HL-60 (cell line): ENCODE measurements at regions not wholly inside any gene's neighbourhood (a gene's known extent, or its start where the extent isn't known, plus 50 kb on each side); places are given as distances from the start of the nearest gene placed in this dataset.
"Not testable (repeated sequence)": the region's sequence is repeated elsewhere in the genome, so short reads cannot be mapped to it uniquely, and the experiment has no call there.

Experiments
- DNase-seq, 2 experiments: peaks; one replicate each; pipeline ENCODE4 v3.0.0-alpha.2; 2010 to 2020; ENCODE audit warnings: low read depth in 1 of 2, low spot score in 1 of 2
- H3K27ac ChIP-seq: fragments of 250-450 bp; sonication (Bioruptor Pico); replicated peaks from 2 replicates; pipeline ENCODE4 v1.5.1; 2020; ENCODE audit warnings: mild to moderate bottlenecking, moderate library complexity
- H3K27me3 ChIP-seq: fragments of 250-450 bp; sonication (Bioruptor Pico); 2 replicates; pipeline ENCODE4 v1.5.1; 2021; ENCODE audit warnings: mild to moderate bottlenecking, moderate library complexity; ENCODE audit not compliant: insufficient read depth, poor library complexity, severe bottlenecking
- H3K4me3 ChIP-seq: replicated peaks from 2 replicates; pipeline ENCODE4 v1.5.1; 2011; ENCODE audit warnings: mild to moderate bottlenecking, control low read depth, low read length; ENCODE audit not compliant: insufficient read depth
- GABPA ChIP-seq: IDR thresholded peaks from 2 replicates; pipeline ENCODE4 v1.6.1; 2012; ENCODE audit warnings: low read depth
- POLR2AphosphoS5 ChIP-seq: IDR thresholded peaks from 2 replicates; pipeline ENCODE4 v1.6.1; 2012; ENCODE audit warnings: low read depth
- REST ChIP-seq: IDR thresholded peaks from 2 replicates; pipeline ENCODE4 v1.6.1; 2012; ENCODE audit warnings: low read depth; ENCODE audit not compliant: insufficient replicate concordance
- SPI1 ChIP-seq: IDR thresholded peaks from 2 replicates; pipeline ENCODE4 v1.6.1; 2012; ENCODE audit warnings: low read depth, mild to moderate bottlenecking, borderline replicate concordance
- TF ChIP-seq, protein P1 (sequence below): IDR thresholded peaks from one replicate; pipeline ENCODE4 v1.5.1; 2011; ENCODE audit warnings: low read length, control low read depth, inconsistent platforms; ENCODE audit not compliant: insufficient read depth

DNA sequence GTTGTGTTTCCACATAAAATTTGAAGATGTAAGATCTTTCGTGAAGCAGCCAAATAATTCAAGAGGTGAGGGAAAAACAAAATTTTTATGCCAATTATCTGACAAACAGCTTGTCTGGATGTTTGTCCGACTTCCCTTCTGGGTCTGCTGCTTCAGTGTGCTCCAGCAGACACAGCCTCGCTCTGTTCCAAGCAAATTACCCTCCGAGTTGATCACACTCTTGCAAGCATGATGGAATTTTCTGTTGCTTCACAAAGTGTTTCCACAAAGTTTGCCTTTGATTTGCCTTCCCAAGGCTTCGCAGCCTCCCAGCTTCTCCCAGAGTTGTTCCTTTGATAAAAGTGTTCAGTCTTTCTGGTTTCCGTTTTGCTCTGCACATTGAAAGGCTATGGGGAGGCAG lies 78.4 kb upstream of the SEZ6L start:
- Histone ChIP-seq H3K27ac (no peak overlapping the region), H3K4me3 (no peak overlapping the region), H3K27me3 (peaks cover 2% of the 10 kb centered on the region)
- no peak for DNase-seq
- TF ChIP-seq SPI1: no peak
- no peak for TF ChIP-seq REST
- no peak for TF ChIP-seq POLR2AphosphoS5
- TF ChIP-seq, protein P1, sequence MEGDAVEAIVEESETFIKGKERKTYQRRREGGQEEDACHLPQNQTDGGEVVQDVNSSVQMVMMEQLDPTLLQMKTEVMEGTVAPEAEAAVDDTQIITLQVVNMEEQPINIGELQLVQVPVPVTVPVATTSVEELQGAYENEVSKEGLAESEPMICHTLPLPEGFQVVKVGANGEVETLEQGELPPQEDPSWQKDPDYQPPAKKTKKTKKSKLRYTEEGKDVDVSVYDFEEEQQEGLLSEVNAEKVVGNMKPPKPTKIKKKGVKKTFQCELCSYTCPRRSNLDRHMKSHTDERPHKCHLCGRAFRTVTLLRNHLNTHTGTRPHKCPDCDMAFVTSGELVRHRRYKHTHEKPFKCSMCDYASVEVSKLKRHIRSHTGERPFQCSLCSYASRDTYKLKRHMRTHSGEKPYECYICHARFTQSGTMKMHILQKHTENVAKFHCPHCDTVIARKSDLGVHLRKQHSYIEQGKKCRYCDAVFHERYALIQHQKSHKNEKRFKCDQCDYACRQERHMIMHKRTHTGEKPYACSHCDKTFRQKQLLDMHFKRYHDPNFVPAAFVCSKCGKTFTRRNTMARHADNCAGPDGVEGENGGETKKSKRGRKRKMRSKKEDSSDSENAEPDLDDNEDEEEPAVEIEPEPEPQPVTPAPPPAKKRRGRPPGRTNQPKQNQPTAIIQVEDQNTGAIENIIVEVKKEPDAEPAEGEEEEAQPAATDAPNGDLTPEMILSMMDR: no peak
- no peak for TF ChIP-seq GABPA

DNA sequence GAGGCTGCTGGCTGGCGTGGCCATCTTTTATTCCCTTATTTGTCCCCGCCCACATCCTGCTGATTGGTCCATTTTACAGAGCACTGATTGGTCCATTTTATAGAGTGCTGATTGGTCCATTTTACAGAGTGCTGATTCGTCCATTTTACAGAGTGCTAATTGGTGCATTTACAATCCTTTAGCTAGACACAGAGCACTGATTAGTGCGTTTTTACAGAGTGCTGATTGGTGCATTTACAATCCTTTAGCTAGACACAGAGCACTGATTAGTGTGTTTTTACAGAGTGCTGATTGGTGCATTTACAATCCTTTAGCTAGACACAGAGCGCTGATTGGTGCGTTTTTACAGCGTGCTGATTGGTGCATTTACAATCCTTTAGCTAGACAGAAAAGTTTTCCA lies 74.8 kb upstream of the SEZ6L start:
- H3K4me3 ChIP-seq, H3K27me3 ChIP-seq, H3K27ac ChIP-seq, DNase-seq: not testable (repeated sequence)

GRCh38 chr22:26095256-26095956 lies 73.9 kb upstream of the SEZ6L start:
- DNase-seq: peak; percentile 36 to 63
- H3K27ac ChIP-seq: peak overlapping the region; percentile 44
- no peak for TF ChIP-seq REST
- TF ChIP-seq, protein P1: no peak
- TF ChIP-seq SPI1: peak; percentile 43; the same call in 1 of the 2 replicates
- H3K27me3 ChIP-seq: peaks cover 2% of the 10 kb centered on the region
- no peak overlapping the region for H3K4me3 ChIP-seq

DNA sequence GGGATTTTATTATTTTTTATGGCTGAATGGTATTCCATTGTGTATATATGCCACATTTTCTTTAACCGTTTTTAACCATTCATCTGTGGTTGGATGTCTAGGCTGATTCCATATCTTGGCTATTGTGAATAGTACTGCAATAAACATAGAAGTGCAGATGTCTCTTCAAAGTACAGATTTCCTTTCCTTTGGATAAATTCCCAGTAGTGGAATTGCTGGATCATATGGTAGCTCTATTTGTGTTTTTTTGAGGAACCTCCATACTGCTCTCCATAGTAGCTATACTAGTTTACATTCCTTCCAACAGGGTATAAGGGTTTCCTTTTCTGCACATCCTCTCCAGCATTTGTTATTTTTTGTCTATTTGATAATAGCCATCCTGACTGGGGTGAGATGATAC lies 71.9 kb upstream of the SEZ6L start:
- Histone ChIP-seq H3K27ac (no peak overlapping the region), H3K4me3 (no peak overlapping the region), H3K27me3 (no peaks in the 10 kb centered on the region)
- no peak for DNase-seq
- TF ChIP-seq SPI1: no peak
- TF ChIP-seq GABPA: no peak
- TF ChIP-seq POLR2AphosphoS5: no peak
- TF ChIP-seq, protein P1: no peak
- TF ChIP-seq REST: no peak
